Progenitor cell of endocrine pancreas (in vitro differentiated cells): ENCODE measurements at regions not wholly inside any gene's neighbourhood (a gene's known extent, or its start where the extent isn't known, plus 50 kb on each side); places are given as distances from the start of the nearest gene placed in this dataset.
A peak's percentile ranks its signal among the peaks of the same experiment; 100 is the strongest.

ENCODE experiments used
- DNase-seq: peaks from one replicate; pipeline ENCODE4 v3.0.0; 2021; ENCODE audit warnings: low spot score; ENCODE audit not compliant: unreplicated experiment
- H3K27ac Mint-ChIP-seq: 2 replicates; pipeline ENCODE4 v1.8.0; 2021; ENCODE audit warnings: mild to moderate bottlenecking, moderate library complexity, mixed read lengths
- H3K27me3 Mint-ChIP-seq: 2 replicates; pipeline ENCODE4 v1.8.0; 2021; ENCODE audit warnings: mixed read lengths
- H3K36me3 Mint-ChIP-seq: 2 replicates; pipeline ENCODE4 v1.8.0; 2022; ENCODE audit warnings: mixed read lengths; ENCODE audit not compliant: insufficient read depth
- H3K4me1 Mint-ChIP-seq: 2 replicates; pipeline ENCODE4 v1.8.0; 2021; ENCODE audit warnings: low read depth, mixed read lengths
- H3K4me3 Mint-ChIP-seq: 2 replicates; pipeline ENCODE4 v1.8.0; 2021; ENCODE audit warnings: low read depth, mild to moderate bottlenecking, moderate library complexity, mixed read lengths
- H3K9me3 Mint-ChIP-seq: 2 replicates; pipeline ENCODE4 v1.8.0; 2021; ENCODE audit warnings: low read depth, mixed read lengths
- TF ChIP-seq, protein P1 (sequence below): fragments of 200-600 bp; sonication (generic); IDR thresholded peaks from one replicate; pipeline ENCODE4 v1.5.0; 2021; ENCODE audit warnings: antibody characterized with exemption, mild to moderate bottlenecking; ENCODE audit not compliant: unreplicated experiment

DNA sequence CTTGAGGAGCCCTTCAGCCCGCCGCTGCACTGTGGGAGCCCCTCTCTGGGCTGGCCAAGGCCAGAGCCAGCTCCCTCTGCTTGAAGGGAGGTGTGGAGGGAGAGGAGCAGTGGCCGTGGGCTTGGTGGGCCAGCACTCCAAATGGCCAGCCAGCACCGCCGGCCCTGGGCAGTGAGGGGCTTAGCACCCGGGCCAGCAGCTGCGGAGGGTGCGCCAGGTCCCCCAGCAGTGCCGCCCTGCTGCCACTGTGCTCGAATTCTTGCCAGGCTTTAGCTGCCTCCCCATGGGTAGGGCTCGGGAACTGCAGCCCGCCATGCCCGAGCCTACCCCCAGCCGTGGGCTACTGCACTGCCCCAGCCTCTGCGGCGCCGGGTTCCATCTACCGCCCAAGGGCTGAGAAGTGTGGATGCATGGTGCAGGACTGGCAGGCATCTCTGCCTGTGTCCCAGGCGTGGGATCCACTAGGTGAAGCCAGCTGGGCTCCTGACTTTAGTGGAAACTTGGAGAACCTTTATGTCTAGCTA is 82.7 kb downstream of the KCNA4 start:
- H3K4me3 Mint-ChIP-seq: no peak overlapping the region
- H3K27me3 Mint-ChIP-seq: no peaks in the 10 kb centered on the region
- H3K36me3 Mint-ChIP-seq: no peaks in the 10 kb centered on the region
- no peaks in the 10 kb centered on the region for H3K4me1 Mint-ChIP-seq
- no peak overlapping the region for H3K27ac Mint-ChIP-seq
- H3K9me3 Mint-ChIP-seq: peaks cover 10% of the 10 kb centered on the region
- DNase-seq: no peak
- TF ChIP-seq, protein P1, sequence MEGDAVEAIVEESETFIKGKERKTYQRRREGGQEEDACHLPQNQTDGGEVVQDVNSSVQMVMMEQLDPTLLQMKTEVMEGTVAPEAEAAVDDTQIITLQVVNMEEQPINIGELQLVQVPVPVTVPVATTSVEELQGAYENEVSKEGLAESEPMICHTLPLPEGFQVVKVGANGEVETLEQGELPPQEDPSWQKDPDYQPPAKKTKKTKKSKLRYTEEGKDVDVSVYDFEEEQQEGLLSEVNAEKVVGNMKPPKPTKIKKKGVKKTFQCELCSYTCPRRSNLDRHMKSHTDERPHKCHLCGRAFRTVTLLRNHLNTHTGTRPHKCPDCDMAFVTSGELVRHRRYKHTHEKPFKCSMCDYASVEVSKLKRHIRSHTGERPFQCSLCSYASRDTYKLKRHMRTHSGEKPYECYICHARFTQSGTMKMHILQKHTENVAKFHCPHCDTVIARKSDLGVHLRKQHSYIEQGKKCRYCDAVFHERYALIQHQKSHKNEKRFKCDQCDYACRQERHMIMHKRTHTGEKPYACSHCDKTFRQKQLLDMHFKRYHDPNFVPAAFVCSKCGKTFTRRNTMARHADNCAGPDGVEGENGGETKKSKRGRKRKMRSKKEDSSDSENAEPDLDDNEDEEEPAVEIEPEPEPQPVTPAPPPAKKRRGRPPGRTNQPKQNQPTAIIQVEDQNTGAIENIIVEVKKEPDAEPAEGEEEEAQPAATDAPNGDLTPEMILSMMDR: no peak

DNA sequence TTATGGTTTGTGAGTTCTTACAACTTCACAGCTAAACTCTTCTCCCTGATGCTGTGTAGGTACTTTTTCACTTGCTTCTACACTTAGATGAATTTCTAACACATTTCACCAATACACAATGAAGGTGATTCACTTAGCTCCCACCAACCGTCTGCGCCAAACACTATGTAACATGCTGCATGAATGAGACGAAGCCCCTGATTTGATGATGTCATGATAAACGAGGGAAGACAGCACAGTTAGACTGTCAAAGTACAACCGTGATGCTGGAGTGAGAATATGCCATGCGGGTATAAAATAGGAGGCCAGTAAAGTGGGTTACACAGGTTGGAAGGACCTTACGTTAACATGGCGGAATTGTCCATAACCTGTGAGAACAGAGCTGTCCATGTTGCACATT is 100.8 kb downstream of the KCNA4 start:
- no peaks in the 10 kb centered on the region for H3K9me3 Mint-ChIP-seq
- DNase-seq: no peak
- no peak overlapping the region for H3K27ac Mint-ChIP-seq
- no peaks in the 10 kb centered on the region for H3K36me3 Mint-ChIP-seq
- TF ChIP-seq, protein P1: no peak
- no peak overlapping the region for H3K4me3 Mint-ChIP-seq
- no peaks in the 10 kb centered on the region for H3K4me1 Mint-ChIP-seq
- H3K27me3 Mint-ChIP-seq: no peaks in the 10 kb centered on the region

DNA sequence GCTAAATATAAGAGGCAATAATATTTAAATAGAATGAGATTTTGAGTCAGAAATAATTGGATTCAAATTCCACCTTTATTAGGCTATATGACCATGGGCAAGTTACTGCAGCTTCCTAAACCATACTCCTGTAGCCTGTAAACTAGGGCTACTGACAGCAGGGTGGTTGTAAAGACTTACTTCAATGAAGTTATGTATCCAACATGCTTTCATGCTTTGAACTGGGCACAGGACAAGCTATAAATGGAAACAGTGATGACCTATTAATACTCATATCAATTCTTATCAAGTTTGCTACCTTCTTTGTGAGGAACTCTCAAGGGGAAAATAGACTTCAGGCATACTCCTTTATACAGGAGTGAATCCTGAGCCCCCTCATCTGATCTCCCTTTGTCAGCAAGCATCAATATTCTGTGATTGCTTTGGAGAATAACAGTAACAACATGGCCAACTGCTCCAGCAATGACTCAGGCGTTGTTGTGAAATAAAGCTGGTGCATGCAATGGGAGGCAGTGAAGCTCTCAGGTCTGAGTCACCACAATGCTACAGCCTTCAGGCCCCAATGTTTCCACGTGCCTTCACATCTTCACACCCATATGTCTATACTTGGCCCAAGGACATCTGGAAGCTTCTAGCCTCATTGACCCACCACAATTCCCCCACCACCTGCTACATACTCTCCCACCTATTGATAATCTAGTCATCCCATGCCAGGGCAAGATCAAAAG is 102.5 kb downstream of the KCNA4 start:
- Mint-ChIP-seq H3K36me3 (no peaks in the 10 kb centered on the region), H3K27me3 (no peaks in the 10 kb centered on the region), H3K4me3 (no peak overlapping the region), H3K9me3 (no peaks in the 10 kb centered on the region), H3K27ac (peak overlapping the region; percentile 7), H3K4me1 (no peaks in the 10 kb centered on the region)
- DNase-seq: no peak
- TF ChIP-seq, protein P1: no peak

DNA sequence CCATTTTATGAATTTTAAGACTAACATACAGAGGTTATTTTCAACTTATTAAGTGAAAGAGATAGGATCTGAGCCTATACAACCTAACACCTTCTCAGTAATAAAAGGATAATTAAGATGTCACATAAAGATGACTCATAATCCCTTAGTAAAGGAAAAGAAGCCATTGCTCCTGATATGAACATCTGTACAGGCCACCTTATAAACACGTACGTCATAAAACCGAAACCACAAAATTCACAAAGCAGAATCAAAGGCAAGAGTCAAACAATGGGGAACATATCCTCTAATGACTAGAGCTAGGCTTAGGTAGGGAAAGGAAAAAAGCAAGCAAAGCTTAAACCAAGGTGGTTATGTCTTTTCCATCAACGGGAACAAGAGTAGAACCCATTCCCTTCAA is 103.5 kb downstream of the KCNA4 start:
- Mint-ChIP-seq H3K4me3 (no peak overlapping the region), H3K27me3 (no peaks in the 10 kb centered on the region), H3K4me1 (no peaks in the 10 kb centered on the region), H3K27ac (no peak overlapping the region), H3K36me3 (no peaks in the 10 kb centered on the region), H3K9me3 (no peaks in the 10 kb centered on the region)
- no peak for DNase-seq
- TF ChIP-seq, protein P1: no peak

DNA sequence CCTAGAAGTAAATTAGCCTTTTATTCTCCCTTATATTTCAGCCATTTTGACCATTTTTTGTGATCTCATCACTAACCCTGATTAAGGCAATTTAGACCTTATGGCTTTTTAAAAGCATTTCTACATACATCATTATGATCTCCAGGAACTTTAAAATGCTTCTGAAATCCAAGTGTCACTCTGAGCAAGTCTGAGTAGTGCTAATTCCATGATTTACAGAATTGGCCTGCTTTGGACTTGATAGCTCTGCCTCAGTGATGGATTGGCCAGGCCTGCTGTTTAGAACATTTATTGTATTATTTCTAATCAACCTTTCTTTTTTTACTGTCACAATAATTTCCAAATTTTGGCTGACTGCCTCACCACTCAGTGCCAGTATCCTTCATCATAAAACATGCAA is 116.4 kb downstream of the KCNA4 start:
- Mint-ChIP-seq H3K9me3 (no peaks in the 10 kb centered on the region), H3K4me3 (no peak overlapping the region), H3K27me3 (no peaks in the 10 kb centered on the region), H3K4me1 (no peaks in the 10 kb centered on the region), H3K36me3 (no peaks in the 10 kb centered on the region), H3K27ac (no peak overlapping the region)
- no peak for DNase-seq
- TF ChIP-seq, protein P1: no peak
